ENCODE measurements at regions not wholly inside any gene's neighbourhood (a gene's known extent, or its start where the extent isn't known, plus 50 kb on each side); places are given as distances from the start of the nearest gene placed in this dataset.
A peak's percentile ranks its signal among the peaks of the same experiment; 100 is the strongest.
"Not testable (repeated sequence)": the region's sequence is repeated elsewhere in the genome, so short reads cannot be mapped to it uniquely, and the experiment has no call there.

- Mint-ChIP-seq H3K36me3 (ENCODE audit: low read depth) (no peaks in the 10 kb centered on the region), H3K27ac (peak overlapping the region; percentile 67 to 89 (median 82)), H3K4me1 (no peaks in the 10 kb centered on the region), H3K4me3 (peak overlapping the region in 1 of 3 experiments; percentile 51), H3K27me3 (ENCODE audit: low read depth) (no peaks in the 10 kb centered on the region), H3K9me3 (peaks cover 12% of the 10 kb centered on the region)
- TF ChIP-seq CTCF (IDR thresholded peaks at IDR 0.05; ENCODE audit: unreplicated experiment in 3 of 3), result no peak
Measured at GRCh38 chr7:124113045-124113444, 80.2 kb upstream of the TMEM229A start.

- TF ChIP-seq CTCF (IDR thresholded peaks at IDR 0.05; ENCODE audit: unreplicated experiment in 3 of 3), result no peak
- Mint-ChIP-seq H3K9me3 (peaks cover 7% of the 10 kb centered on the region), H3K36me3 (ENCODE audit: low read depth) (no peaks in the 10 kb centered on the region), H3K4me1 (no peaks in the 10 kb centered on the region), H3K4me3 (no peak overlapping the region), H3K27me3 (ENCODE audit: low read depth) (no peaks in the 10 kb centered on the region), H3K27ac (no peak overlapping the region)
Measured at GRCh38 chr7:124106575-124106974, 73.7 kb upstream of the TMEM229A start.

GRCh38 chr7:124101173-124101768 lies 68.4 kb upstream of the TMEM229A start:
- peak; percentile 44 to 59 (median 54) for TF ChIP-seq CTCF (IDR thresholded peaks at IDR 0.05; ENCODE audit: unreplicated experiment in 3 of 3)
- peaks cover 11% of the 10 kb centered on the region for H3K9me3 Mint-ChIP-seq
- H3K27me3 Mint-ChIP-seq (ENCODE audit: low read depth), result no peaks in the 10 kb centered on the region
- H3K4me1 Mint-ChIP-seq, result peaks cover 4% of the 10 kb centered on the region
- H3K27ac Mint-ChIP-seq, result peak overlapping the region in 2 of 3 experiments; percentile 29 to 32
- no peak overlapping the region for H3K4me3 Mint-ChIP-seq
- H3K36me3 Mint-ChIP-seq (ENCODE audit: low read depth), result no peaks in the 10 kb centered on the region

- no peaks in the 10 kb centered on the region for H3K36me3 Mint-ChIP-seq (ENCODE audit: low read depth)
- peaks cover 11% of the 10 kb centered on the region for H3K9me3 Mint-ChIP-seq
- H3K27me3 Mint-ChIP-seq (ENCODE audit: low read depth), result no peaks in the 10 kb centered on the region
- no peak overlapping the region for H3K27ac Mint-ChIP-seq
- H3K4me1 Mint-ChIP-seq, result peaks cover 4% of the 10 kb centered on the region
- no peak for TF ChIP-seq CTCF (IDR thresholded peaks at IDR 0.05; ENCODE audit: unreplicated experiment in 3 of 3)
- H3K4me3 Mint-ChIP-seq, result no peak overlapping the region
Measured at GRCh38 chr7:124100190-124100589, 67.3 kb upstream of the TMEM229A start.

- not testable (repeated sequence) for H3K27me3 Mint-ChIP-seq (ENCODE audit: low read depth); H3K4me1 Mint-ChIP-seq; H3K4me3 Mint-ChIP-seq; H3K36me3 Mint-ChIP-seq (ENCODE audit: low read depth); H3K27ac Mint-ChIP-seq
- H3K9me3 Mint-ChIP-seq, result peaks cover 11% of the 10 kb centered on the region
Measured at GRCh38 chr7:124099585-124099984, 66.7 kb upstream of the TMEM229A start.

GRCh38 chr7:124089621-124090020 lies 56.8 kb upstream of the TMEM229A start:
- H3K27me3 Mint-ChIP-seq (ENCODE audit: low read depth), result no peaks in the 10 kb centered on the region
- H3K4me1 Mint-ChIP-seq, result peaks cover 22% of the 10 kb centered on the region
- no peak overlapping the region for H3K27ac Mint-ChIP-seq
- H3K9me3 Mint-ChIP-seq, result no peaks in the 10 kb centered on the region
- no peaks in the 10 kb centered on the region for H3K36me3 Mint-ChIP-seq (ENCODE audit: low read depth)
- TF ChIP-seq CTCF (IDR thresholded peaks at IDR 0.05; ENCODE audit: unreplicated experiment in 3 of 3), result no peak
- H3K4me3 Mint-ChIP-seq, result no peak overlapping the region
